Activated CD4-positive, alpha-beta T cell treated with anti-CD3 and anti-CD28 coated beads, Interleukin-2, amount 10 ng/mL, durations not matched to agents 7 days and 5 days (primary cell): ENCODE measurements at regions not wholly inside any gene's neighbourhood (a gene's known extent, or its start where the extent isn't known, plus 50 kb on each side); places are given as distances from the start of the nearest gene placed in this dataset.
"Not testable (repeated sequence)": the region's sequence is repeated elsewhere in the genome, so short reads cannot be mapped to it uniquely, and the experiment has no call there.

Experiments used
- CTCF ChIA-PET: fragments of 350-600 bp; sonication (Branson Sonifier 250); formaldehyde crosslinking; loops from one replicate; lab custom pipeline; 2021; ENCODE audit warnings: antibody characterized with exemption; lab: Charles Lee
- POLR2A ChIA-PET: fragments of 350-600 bp; sonication (Branson Sonifier 250); formaldehyde crosslinking; loops from one replicate; lab custom pipeline; 2021; ENCODE audit warnings: antibody characterized with exemption; lab: Charles Lee
- DNase-seq: peaks from one replicate; pipeline ENCODE4 v3.0.0-alpha.2; 2020
- H3K27ac Mint-ChIP-seq: one replicate; pipeline ENCODE4 v1.8.0; 2021; ENCODE audit warnings: mild to moderate bottlenecking, moderate library complexity, mixed read lengths
- H3K27me3 Mint-ChIP-seq: one replicate; pipeline ENCODE4 v1.8.0; 2021; ENCODE audit warnings: mixed read lengths
- H3K36me3 Mint-ChIP-seq: one replicate; pipeline ENCODE4 v1.8.0; 2021; ENCODE audit warnings: low read depth, mixed read lengths
- H3K4me1 Mint-ChIP-seq: one replicate; pipeline ENCODE4 v1.8.0; 2021; ENCODE audit warnings: mixed read lengths
- H3K4me3 Mint-ChIP-seq: one replicate; pipeline ENCODE4 v1.8.0; 2021; ENCODE audit warnings: mild to moderate bottlenecking, moderate library complexity, mixed read lengths
- H3K9me3 Mint-ChIP-seq: one replicate; pipeline ENCODE4 v1.8.0; 2021; ENCODE audit warnings: mixed read lengths

DNA sequence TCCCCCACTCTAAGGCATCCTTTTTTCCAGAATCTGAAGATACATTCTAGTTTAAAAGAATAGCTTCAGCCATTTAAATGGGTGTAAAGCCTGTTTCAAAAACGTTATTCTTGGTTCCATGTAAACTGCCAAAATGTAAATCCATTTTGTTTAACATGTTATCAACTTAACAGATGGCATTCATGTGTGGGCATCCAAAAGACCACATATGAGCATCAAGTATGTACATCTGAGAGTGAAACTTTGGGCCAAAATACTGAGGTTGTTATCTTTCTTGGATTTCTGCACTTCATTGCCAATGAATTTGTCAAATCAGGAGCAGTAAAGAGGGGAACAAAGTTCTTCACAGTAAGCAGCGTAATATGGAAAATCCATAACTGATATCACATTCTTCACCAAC lies 395.4 kb downstream of the ZNF804A start:
- no peak for DNase-seq
- Mint-ChIP-seq H3K4me3 (no peak overlapping the region), H3K4me1 (no peaks in the 10 kb centered on the region), H3K36me3 (no peaks in the 10 kb centered on the region), H3K27ac (no peak overlapping the region), H3K9me3 (peaks cover 3% of the 10 kb centered on the region), H3K27me3 (no peaks in the 10 kb centered on the region)
- ChIA-PET CTCF (no interaction called here), POLR2A (no interaction called here)

DNA sequence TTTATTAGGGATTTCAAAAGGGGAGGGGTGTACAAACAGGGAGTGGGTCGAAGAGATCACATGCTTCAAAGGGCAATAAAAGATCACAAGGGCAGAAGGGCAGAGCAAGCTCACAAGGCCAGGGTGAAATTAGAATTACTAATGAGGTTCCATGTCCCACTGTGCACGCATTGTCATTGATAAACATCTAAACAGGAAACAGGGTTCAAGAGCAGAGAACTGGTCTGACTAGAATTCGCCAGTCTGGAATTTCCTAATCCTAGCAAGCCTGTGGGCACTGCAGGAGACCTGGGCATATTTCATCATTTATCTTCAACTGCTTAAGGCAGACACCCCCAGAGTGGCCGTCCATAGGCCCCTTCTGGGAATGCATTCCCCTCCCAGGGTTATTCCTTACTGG lies 408.2 kb downstream of the ZNF804A start:
- CTCF ChIA-PET = no interaction called here
- POLR2A ChIA-PET = no interaction called here
- no peaks in the 10 kb centered on the region for H3K4me1 Mint-ChIP-seq
- peaks cover 19% of the 10 kb centered on the region for H3K9me3 Mint-ChIP-seq
- H3K27me3 Mint-ChIP-seq = no peaks in the 10 kb centered on the region
- H3K27ac Mint-ChIP-seq = no peak overlapping the region
- DNase-seq = no peak
- no peaks in the 10 kb centered on the region for H3K36me3 Mint-ChIP-seq
- H3K4me3 Mint-ChIP-seq = no peak overlapping the region

DNA sequence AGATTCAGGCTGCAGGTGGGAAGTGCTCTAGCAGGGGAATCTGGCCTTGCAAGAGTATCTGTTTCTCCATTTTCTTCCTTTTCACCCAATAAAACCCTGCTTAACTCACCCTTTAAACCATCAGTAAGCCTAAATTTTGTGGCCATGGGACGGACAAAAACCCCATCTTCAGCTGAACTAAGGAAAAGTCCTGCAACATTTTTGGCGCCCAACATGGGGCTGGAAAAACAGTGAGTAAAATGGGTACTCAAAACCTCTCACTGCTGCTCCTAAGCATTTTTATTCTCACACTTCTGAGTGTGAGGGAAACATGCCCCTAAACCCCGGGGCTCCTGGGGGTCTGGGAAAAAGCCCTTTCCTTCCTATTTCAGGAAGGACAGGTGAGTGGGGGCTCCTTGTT lies 414.3 kb downstream of the ZNF804A start:
- Mint-ChIP-seq H3K27ac (no peak overlapping the region), H3K9me3 (peaks cover 21% of the 10 kb centered on the region), H3K27me3 (no peaks in the 10 kb centered on the region), H3K4me1 (no peaks in the 10 kb centered on the region), H3K4me3 (no peak overlapping the region), H3K36me3 (no peaks in the 10 kb centered on the region)
- DNase-seq = no peak
- POLR2A ChIA-PET = no interaction called here
- CTCF ChIA-PET = no interaction called here

DNA sequence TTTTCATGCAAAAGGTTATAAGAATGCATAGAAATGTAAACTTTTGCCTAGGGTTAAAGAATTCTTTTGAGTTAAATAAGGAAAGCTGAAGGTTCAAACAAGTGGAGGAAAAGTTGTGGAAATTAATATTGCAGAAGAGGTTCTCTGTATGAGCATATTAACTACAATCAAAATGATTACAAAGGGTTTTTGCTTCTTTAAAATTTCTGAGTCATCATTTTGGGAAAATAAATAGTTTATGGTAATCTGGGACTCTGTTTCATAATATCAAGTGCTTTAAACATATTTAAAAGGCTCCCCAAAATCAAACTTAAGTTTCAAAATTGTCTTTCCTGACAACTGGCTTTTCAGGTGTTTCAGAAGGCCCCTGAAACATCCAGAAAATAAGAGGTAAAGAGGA lies 415.7 kb downstream of the ZNF804A start:
- H3K9me3 Mint-ChIP-seq = peaks cover 17% of the 10 kb centered on the region
- no peaks in the 10 kb centered on the region for H3K27me3 Mint-ChIP-seq
- H3K36me3 Mint-ChIP-seq = no peaks in the 10 kb centered on the region
- H3K4me3 Mint-ChIP-seq = no peak overlapping the region
- H3K27ac Mint-ChIP-seq = no peak overlapping the region
- CTCF ChIA-PET = no interaction called here
- no peak for DNase-seq
- H3K4me1 Mint-ChIP-seq = no peaks in the 10 kb centered on the region
- POLR2A ChIA-PET = no interaction called here

DNA sequence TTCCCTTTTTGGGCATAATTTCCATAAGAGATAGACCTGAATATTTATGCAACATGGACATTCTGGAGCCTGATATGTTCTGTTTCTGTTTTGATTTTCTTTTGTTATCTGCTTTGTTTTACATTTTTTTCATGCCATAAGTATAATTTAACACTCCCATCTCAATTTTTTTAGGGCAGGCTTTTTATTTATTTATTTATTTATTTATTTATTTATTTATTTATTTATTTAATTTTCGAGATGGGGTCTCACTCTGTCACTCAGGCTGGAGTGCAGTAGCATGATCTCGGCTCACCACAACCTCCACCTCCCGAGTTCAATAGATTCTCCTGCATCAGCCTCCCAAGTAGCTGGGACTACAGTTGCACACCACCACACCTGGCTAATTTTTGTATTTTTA lies 427.6 kb downstream of the ZNF804A start:
- H3K9me3 Mint-ChIP-seq = peaks cover 19% of the 10 kb centered on the region
- H3K4me3 Mint-ChIP-seq, DNase-seq, POLR2A ChIA-PET, H3K27me3 Mint-ChIP-seq, CTCF ChIA-PET, H3K27ac Mint-ChIP-seq, H3K36me3 Mint-ChIP-seq, H3K4me1 Mint-ChIP-seq: not testable (repeated sequence)

DNA sequence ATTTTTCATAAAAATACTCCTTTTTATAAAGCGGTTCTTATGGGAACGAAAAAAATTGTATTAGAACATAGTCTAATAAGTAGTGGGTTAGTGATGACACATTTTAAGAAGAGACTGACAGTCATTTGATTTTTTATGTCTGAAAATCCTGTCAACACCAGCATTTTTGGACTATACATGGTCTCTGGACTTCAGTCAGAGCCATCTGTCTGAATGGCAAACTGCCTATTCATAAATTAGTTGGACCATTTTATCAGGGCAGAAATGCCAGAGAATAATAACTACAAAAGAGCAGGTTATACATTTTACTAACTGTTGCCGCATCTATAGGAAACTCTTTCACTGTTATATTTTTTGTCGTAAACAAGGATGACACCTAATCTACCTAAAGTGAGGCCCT lies 437.6 kb downstream of the ZNF804A start:
- Mint-ChIP-seq H3K36me3 (no peaks in the 10 kb centered on the region), H3K27me3 (no peaks in the 10 kb centered on the region), H3K4me3 (no peak overlapping the region), H3K27ac (no peak overlapping the region), H3K4me1 (no peaks in the 10 kb centered on the region), H3K9me3 (peaks cover 3% of the 10 kb centered on the region)
- POLR2A ChIA-PET = no interaction called here
- CTCF ChIA-PET = no interaction called here
- no peak for DNase-seq

DNA sequence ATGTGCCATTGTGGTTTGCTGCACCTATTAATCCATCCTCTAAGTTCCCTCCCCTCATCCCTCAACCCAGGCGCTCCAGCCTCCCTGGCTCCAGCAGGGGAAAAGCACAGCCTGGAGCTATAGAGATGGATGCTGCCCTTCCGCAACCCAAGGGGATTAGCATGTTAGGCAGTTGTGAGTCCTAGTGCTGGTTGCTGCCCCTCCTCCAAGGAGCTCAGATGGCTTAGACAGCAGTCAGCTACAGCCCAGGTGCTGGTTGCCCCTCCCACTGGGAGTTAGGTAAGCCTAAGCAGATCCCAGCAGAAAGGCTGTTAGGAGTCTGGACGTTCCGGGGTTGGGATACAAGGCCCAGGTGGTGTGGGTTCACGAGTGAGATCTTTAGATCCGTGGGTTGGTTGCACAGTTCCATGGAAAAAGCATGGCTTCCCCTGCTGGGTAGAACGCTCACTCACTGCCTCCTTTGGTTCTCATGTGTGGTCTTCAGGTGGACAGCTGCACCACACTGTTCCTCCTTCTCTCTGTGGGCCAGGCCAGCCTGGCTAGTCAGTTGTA lies 446.1 kb downstream of the ZNF804A start:
- no peaks in the 10 kb centered on the region for H3K36me3 Mint-ChIP-seq
- peaks cover 18% of the 10 kb centered on the region for H3K9me3 Mint-ChIP-seq
- no peaks in the 10 kb centered on the region for H3K4me1 Mint-ChIP-seq
- H3K27ac Mint-ChIP-seq = no peak overlapping the region
- ChIA-PET POLR2A (no interaction called here), CTCF (no interaction called here)
- H3K4me3 Mint-ChIP-seq = no peak overlapping the region
- no peaks in the 10 kb centered on the region for H3K27me3 Mint-ChIP-seq
- DNase-seq = no peak

DNA sequence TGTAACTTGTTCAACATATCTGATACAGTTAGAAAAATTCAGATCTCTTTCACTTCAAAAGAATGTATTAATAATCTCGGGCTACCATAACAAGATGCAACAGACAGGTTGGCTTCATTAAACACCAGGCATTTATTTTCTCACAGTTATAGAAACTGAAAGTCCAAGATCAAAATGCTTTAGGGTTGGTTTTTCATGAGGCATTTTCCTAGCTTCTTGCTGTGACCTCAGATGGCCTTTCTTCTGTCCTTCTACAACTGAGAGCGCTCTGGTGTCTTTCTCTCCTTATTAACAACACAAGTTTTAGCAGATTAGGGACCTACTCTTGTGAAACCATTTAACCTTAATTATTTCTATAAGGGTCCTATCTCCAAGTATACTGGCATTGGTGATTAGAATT lies 452.5 kb downstream of the ZNF804A start:
- CTCF ChIA-PET = no interaction called here
- Mint-ChIP-seq H3K9me3 (peaks cover 5% of the 10 kb centered on the region), H3K27me3 (no peaks in the 10 kb centered on the region), H3K36me3 (no peaks in the 10 kb centered on the region), H3K4me3 (no peak overlapping the region), H3K4me1 (no peaks in the 10 kb centered on the region), H3K27ac (no peak overlapping the region)
- no peak for DNase-seq
- POLR2A ChIA-PET = no interaction called here

DNA sequence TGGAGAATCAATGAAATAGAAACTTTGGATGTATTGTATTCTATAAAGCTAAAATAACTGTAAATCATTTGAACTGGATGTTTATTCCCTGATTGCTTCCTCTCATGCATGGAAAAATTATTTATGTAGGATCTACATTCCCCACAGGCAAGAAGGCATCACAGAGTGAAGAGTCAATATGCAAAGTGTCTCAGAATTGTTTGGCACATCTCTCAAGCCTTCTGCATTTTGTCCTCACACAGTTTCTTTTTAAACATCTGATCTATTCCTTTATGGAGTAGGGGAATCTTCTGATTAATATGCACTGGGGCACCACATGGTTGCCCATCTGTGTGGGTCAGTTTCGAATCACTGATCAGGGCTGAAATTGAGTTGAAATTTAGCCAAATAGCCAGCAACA lies 465.4 kb downstream of the ZNF804A start:
- no peak overlapping the region for H3K27ac Mint-ChIP-seq
- H3K36me3 Mint-ChIP-seq = no peaks in the 10 kb centered on the region
- ChIA-PET POLR2A (no interaction called here), CTCF (no interaction called here)
- no peaks in the 10 kb centered on the region for H3K27me3 Mint-ChIP-seq
- no peak for DNase-seq
- no peaks in the 10 kb centered on the region for H3K4me1 Mint-ChIP-seq
- no peaks in the 10 kb centered on the region for H3K9me3 Mint-ChIP-seq
- no peak overlapping the region for H3K4me3 Mint-ChIP-seq

DNA sequence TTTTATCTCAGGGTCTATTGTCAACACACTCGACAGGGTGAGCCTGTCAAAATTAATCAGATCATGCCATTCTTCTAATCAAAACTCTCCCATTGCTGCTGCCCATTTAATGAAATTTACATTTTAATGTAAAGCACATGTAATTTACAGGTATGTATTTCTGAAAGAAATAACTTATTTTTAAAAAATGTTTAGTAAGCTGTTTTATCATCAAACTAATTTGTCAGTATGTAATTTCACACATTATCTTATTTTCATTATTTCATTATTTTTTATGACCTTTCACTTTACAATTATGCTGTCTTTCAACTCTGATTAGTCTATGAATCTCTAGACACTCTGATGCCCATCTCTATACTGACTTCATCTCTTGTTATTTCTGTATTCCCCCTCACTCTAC lies 467.8 kb downstream of the ZNF804A start:
- H3K27me3 Mint-ChIP-seq = no peaks in the 10 kb centered on the region
- POLR2A ChIA-PET = no interaction called here
- CTCF ChIA-PET = no interaction called here
- H3K4me3 Mint-ChIP-seq = no peak overlapping the region
- no peaks in the 10 kb centered on the region for H3K36me3 Mint-ChIP-seq
- H3K9me3 Mint-ChIP-seq = no peaks in the 10 kb centered on the region
- no peak for DNase-seq
- H3K4me1 Mint-ChIP-seq = no peaks in the 10 kb centered on the region
- H3K27ac Mint-ChIP-seq = no peak overlapping the region

DNA sequence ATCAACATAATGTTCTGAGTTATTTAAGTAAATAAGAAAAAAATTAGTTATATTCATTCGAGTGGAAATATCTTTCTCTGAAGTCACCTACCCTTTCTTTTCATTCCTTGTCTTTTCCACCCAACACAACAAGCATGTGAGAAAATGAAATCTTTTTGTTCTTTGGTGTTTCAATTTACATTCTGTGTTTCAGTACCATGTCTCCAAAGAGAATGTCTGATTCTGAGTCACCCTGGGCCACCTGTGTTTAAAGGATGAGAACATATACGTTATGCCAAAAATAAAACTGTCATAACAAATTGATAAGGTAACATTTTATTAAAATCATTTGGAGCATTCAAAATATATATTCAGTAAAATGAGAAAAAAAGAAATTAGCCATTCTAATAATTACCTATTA lies 470.8 kb downstream of the ZNF804A start:
- no peak overlapping the region for H3K27ac Mint-ChIP-seq
- no peaks in the 10 kb centered on the region for H3K4me1 Mint-ChIP-seq
- H3K36me3 Mint-ChIP-seq = no peaks in the 10 kb centered on the region
- DNase-seq = no peak
- H3K9me3 Mint-ChIP-seq = no peaks in the 10 kb centered on the region
- ChIA-PET POLR2A (no interaction called here), CTCF (no interaction called here)
- H3K27me3 Mint-ChIP-seq = no peaks in the 10 kb centered on the region
- H3K4me3 Mint-ChIP-seq = no peak overlapping the region

DNA sequence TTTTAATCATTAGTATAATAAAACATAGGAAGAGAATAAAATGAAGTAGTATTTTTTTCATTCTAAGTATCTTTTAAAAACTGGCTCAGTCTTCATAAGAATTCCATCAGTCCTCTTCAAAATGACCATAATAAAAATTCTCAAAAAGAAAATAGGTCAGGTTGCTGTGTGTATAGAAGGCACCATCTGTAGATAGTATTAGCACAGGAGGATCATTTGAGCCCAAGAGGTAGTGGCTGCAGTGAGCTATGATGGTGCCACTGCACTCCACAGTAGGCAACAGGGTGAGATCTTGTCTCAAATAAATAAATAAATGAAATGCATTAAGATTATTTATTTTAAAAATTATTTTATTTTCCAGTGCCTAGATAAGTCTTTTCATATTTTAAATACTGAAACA lies 475.8 kb downstream of the ZNF804A start:
- Mint-ChIP-seq H3K27ac (no peak overlapping the region), H3K9me3 (no peaks in the 10 kb centered on the region), H3K4me3 (no peak overlapping the region), H3K4me1 (no peaks in the 10 kb centered on the region), H3K36me3 (no peaks in the 10 kb centered on the region), H3K27me3 (no peaks in the 10 kb centered on the region)
- no peak for DNase-seq
- POLR2A ChIA-PET = no interaction called here
- CTCF ChIA-PET = no interaction called here

DNA sequence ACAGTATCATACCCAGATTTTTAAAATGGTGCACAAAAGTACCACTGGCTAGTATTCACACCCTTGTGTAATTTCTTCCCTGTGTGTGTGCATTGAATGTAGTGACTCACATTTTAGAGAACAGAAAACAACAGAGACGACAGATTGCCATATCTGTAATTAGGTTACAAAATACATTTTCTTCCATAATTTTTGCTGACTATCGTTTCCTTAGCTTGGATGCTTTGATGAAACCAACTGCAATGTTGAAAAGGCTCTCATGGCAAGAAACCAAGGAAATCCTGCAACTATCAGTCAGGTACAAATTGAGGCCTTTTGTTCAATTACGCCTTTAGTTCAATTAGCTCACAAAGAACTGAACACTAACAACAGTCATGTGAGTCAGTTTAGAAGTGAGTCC lies 484.4 kb downstream of the ZNF804A start:
- H3K27me3 Mint-ChIP-seq = no peaks in the 10 kb centered on the region
- no peaks in the 10 kb centered on the region for H3K4me1 Mint-ChIP-seq
- H3K27ac Mint-ChIP-seq = no peak overlapping the region
- H3K9me3 Mint-ChIP-seq = no peaks in the 10 kb centered on the region
- POLR2A ChIA-PET = no interaction called here
- no peaks in the 10 kb centered on the region for H3K36me3 Mint-ChIP-seq
- no peak overlapping the region for H3K4me3 Mint-ChIP-seq
- CTCF ChIA-PET = no interaction called here
- DNase-seq = no peak

DNA sequence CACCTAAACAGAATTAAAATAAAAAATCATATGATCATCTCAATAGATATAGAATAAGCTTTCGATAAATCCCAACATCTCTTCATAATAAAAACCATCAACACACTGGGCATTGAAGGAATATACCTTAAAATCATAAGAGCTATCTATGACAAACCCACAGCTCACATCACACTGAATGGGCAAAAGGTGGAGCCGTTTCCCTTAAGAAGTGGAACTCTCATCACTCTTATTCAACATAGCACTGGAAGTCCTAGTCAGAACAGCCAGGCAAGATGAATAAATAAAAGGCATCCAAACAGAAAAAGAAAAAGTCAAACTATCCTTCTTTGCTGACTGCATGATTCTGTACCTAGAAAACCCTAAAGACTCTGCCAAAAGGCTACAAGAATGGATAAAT lies 510.3 kb downstream of the ZNF804A start:
- Mint-ChIP-seq H3K4me3 (no peak overlapping the region), H3K27ac (no peak overlapping the region), H3K27me3 (no peaks in the 10 kb centered on the region), H3K36me3 (no peaks in the 10 kb centered on the region), H3K9me3 (peaks cover 10% of the 10 kb centered on the region), H3K4me1 (no peaks in the 10 kb centered on the region)
- POLR2A ChIA-PET = no interaction called here
- CTCF ChIA-PET = no interaction called here
- DNase-seq = no peak
